Heart left ventricle (tissue), 16 donors: ENCODE measurements at regions not wholly inside any gene's neighbourhood (a gene's known extent, or its start where the extent isn't known, plus 50 kb on each side); places are given as distances from the start of the nearest gene placed in this dataset.
A peak's percentile ranks its signal among the peaks of the same experiment; 100 is the strongest.
"Not testable (repeated sequence)": the region's sequence is repeated elsewhere in the genome, so short reads cannot be mapped to it uniquely, and the experiment has no call there.

ENCODE experiments used
- ATAC-seq, 4 donors: fragments of 200-7000 bp; cut with Tn5 transposase; one replicate each; pipeline ENCODE4 v1.9.1; 2020 to 2022; ENCODE audit warnings: moderate library complexity in 4 of 4, mild to moderate bottlenecking in 3 of 4, moderate number of reproducible peaks in 1 of 4
- DNase-seq, 5 donors: peaks; one replicate each; pipeline ENCODE4 v3.0.0-alpha.2; 2020
- H3K27ac ChIP-seq, 12 donors: fragments of 200-600 bp; sonication (generic) in 4 of 12; one replicate each; pipeline versions ENCODE4 v1.5.0 to v1.8.0; 2016 to 2022; ENCODE audit warnings: mild to moderate bottlenecking in 2 of 12
- H3K27me3 ChIP-seq, 9 donors: fragments of 200-600 bp; sonication (generic) in 2 of 9; one replicate each; pipeline versions ENCODE4 v1.5.1 to v1.8.0; 2016 to 2022; ENCODE audit warnings: mild to moderate bottlenecking in 3 of 9
- H3K36me3 ChIP-seq, 9 donors: fragments of 200-600 bp; sonication (generic) in 2 of 9; one replicate each; pipeline versions ENCODE4 v1.5.0 to v1.8.0; 2018 to 2022; ENCODE audit warnings: mild to moderate bottlenecking in 2 of 9
- H3K4me1 ChIP-seq, 12 donors: fragments of 200-600 bp; sonication (generic) in 4 of 12; one replicate each; pipeline versions ENCODE4 v1.5.0 to v1.8.0; 2016 to 2022; ENCODE audit warnings: mild to moderate bottlenecking in 3 of 12
- H3K4me3 ChIP-seq, 12 donors: fragments of 200-600 bp; sonication (generic) in 4 of 12; one replicate each; pipeline versions ENCODE4 v1.5.0 to v1.8.0; 2017 to 2022; ENCODE audit warnings: mild to moderate bottlenecking in 9 of 12, moderate library complexity in 4 of 12
- H3K9me3 ChIP-seq, 12 donors: fragments of 200-600 bp; sonication (generic) in 4 of 12; one replicate each; pipeline versions ENCODE4 v1.5.0 to v1.8.0; 2016 to 2022; ENCODE audit warnings: mild to moderate bottlenecking in 1 of 12
- POLR2A ChIP-seq, 2 donors: fragments of 450-650 bp; IDR thresholded peaks; one replicate each; pipeline ENCODE4 v1.6.1; 2017; ENCODE audit warnings: antibody characterized with exemption in 2 of 2, mild to moderate bottlenecking in 2 of 2, moderate library complexity in 2 of 2
- WGBS, 4 donors: extraction: QIAGEN DNeasy Blood & Tissue Kit in 2 of 4; methylation state at CpG; one replicate each; pipeline versions ENCODE4 v1.1.5 to v1.1.7; 2013 to 2018; 5-methylcytosine and 5-hydroxymethylcytosine counted together
- intact Hi-C, 10 donors: fragments of 100-400 bp; cut with DNase I; formaldehyde crosslinking; loops; one replicate each; pipeline versions ENCODE4 v1.11.1 to v1.14.2; 2022
- TF ChIP-seq, protein P1 (sequence below), 12 donors: fragments of 200-600 bp; sonication (generic) in 4 of 12; IDR thresholded peaks; one replicate each; pipeline versions ENCODE4 v1.5.0 to v1.8.0; 2018 to 2022; ENCODE audit warnings: antibody characterized with exemption in 12 of 12, mild to moderate bottlenecking in 5 of 12
- donor health status: ischemic (EF 13 %, LVEDD 7.1; RV severe dilation, severe dysfunction).
- donor health status: healthy with polysubstance abuse.
- donor health status: DM: no; HTN: yes; CAD: no.
- donor health status: DM: no; HTN: no; CAD: no.
- donor health status: ischemic (EF 25% LVEDD 6.9; RV normal size, moderate dysfunction).
- donor health status: ischemic (EF 25% LVEDD 5.7; RV mildly dilated, moderate dysfunction).
- donor health status: healthy.
- donor health status: DM: yes; HTN: yes; CAD: no.
- donor health status: ischemic (EF 35%, LVEDD 5.7; RV mildly dilated, moderate dysfunction).
- donor health status: nonischemic (EF 11% LVEDD 7.7; RV severe dilation, severe dysfunction).
- donor health status: DM: yes; HTN: yes; CAD: no.
- donor health status: PGD.
- donor health status: ischemic (EF 29% LVEDD 5.4; RV normal size, mild dysfunction).
- donor health status: nonischemic (EF 23%, LVEDD 6.1; RV moderate dilation, normal function).

DNA sequence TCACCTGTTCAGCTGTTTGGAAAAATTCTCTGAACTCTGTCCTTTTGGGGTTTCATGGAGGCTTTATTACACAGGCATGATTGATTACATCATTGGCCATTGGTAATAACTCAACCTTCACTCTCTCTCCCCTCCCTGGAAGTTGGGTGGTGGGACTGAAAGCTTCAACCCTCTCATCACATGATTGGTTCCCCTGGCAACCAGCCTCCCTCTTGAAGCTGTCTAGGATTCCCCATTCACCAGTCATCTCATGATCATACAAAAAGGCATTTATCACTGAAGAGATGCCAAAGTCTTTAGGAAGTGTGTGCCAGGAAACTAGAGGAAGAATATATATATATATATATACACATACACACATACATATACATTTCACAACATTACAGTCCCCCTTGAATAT lies 228.5 kb downstream of the ZNF326 start:
- no peak for ATAC-seq
- Histone ChIP-seq H3K27me3 (no peaks in the 10 kb centered on the region), H3K4me3 (no peak overlapping the region), H3K9me3 (peaks cover 0 to 20% (median 0%) of the 10 kb centered on the region in 12 donors), H3K27ac (no peak overlapping the region), H3K4me1 (no peaks in the 10 kb centered on the region), H3K36me3 (no peaks in the 10 kb centered on the region)
- DNase-seq = no peak
- intact Hi-C loops = no loop called here
- TF ChIP-seq, protein P1, sequence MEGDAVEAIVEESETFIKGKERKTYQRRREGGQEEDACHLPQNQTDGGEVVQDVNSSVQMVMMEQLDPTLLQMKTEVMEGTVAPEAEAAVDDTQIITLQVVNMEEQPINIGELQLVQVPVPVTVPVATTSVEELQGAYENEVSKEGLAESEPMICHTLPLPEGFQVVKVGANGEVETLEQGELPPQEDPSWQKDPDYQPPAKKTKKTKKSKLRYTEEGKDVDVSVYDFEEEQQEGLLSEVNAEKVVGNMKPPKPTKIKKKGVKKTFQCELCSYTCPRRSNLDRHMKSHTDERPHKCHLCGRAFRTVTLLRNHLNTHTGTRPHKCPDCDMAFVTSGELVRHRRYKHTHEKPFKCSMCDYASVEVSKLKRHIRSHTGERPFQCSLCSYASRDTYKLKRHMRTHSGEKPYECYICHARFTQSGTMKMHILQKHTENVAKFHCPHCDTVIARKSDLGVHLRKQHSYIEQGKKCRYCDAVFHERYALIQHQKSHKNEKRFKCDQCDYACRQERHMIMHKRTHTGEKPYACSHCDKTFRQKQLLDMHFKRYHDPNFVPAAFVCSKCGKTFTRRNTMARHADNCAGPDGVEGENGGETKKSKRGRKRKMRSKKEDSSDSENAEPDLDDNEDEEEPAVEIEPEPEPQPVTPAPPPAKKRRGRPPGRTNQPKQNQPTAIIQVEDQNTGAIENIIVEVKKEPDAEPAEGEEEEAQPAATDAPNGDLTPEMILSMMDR (IDR thresholded peaks at IDR 0.05) = no peak
- no peak for TF ChIP-seq POLR2A (IDR thresholded peaks at IDR 0.05)

DNA sequence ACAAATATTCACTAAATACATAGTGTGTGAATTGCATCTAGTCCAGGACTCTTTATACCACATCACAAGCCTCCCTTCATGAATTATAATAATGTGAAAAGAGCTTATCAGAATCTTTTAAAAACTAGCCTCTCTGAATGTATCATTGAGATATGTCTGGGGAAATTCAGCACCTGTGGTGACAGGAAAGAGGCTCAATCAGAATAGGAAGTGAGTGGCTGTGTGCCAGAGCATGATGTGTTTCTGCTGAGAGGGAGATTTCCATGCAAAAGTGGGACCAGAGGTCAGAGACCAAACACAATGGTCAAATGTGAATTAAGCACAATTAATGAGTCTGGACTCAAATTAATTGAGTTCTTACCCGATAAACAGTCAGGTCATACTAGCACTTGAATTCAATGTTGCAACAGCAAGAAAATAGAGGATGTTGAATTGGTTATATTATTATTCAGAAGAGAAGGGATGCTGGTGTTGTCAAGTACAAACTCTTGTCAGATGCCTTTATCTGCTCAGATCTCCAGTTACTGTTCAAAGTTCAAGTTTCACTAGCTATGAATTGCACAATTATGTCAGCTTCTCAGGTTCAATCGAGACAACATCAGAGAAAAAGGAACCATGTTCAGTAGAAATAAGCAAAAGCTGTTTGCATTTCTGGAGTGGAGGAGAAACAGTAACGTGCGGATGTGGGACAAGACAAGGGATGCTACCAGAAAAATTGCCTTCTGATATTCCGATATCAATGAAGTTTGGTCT lies 226.2 kb downstream of the ZNF326 start:
- DNase-seq = peak in 2 of 5 donors; percentile 13 to 26
- intact Hi-C loops = no loop called here
- 77 to 82% (median 80%) methylated on average over 5 of the region's 5 CpGs for WGBS, 4 donors
- ATAC-seq = peak in 1 of 4 donors; percentile 42
- Histone ChIP-seq H3K27ac (no peak overlapping the region), H3K4me3 (no peak overlapping the region), H3K27me3 (no peaks in the 10 kb centered on the region), H3K4me1 (no peaks in the 10 kb centered on the region), H3K36me3 (no peaks in the 10 kb centered on the region), H3K9me3 (peaks cover 0 to 11% (median 0%) of the 10 kb centered on the region in 12 donors)
- TF ChIP-seq POLR2A (IDR thresholded peaks at IDR 0.05) = no peak
- TF ChIP-seq, protein P1 (IDR thresholded peaks at IDR 0.05) = no peak

DNA sequence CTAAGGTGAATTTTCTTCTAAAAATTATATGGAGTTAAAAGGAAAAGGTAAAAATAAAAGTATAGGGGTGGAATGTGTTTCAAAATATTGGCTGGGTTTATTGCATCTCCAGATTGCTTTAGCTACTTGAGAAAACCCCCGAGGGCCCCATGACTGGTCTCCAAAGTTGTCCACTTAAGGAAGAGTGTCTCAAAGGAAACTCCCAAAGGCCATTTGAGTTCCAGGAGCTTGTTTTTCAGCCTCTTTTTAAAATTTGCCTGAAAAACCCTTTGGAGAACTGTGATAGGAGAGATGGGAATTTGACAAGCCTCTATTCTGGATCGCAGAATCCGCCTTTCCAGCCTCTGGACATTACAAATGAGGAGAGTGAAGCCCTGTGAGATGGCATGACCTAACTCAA lies 225.6 kb downstream of the ZNF326 start:
- 54 to 73% (median 63%) methylated on average over 3 of the region's 3 CpGs for WGBS, 4 donors
- Histone ChIP-seq H3K4me1 (no peaks in the 10 kb centered on the region), H3K27me3 (no peaks in the 10 kb centered on the region), H3K4me3 (no peak overlapping the region), H3K27ac (no peak overlapping the region), H3K9me3 (peaks cover 0 to 7% (median 0%) of the 10 kb centered on the region in 12 donors), H3K36me3 (no peaks in the 10 kb centered on the region)
- intact Hi-C loops = no loop called here
- ATAC-seq (no peak), DNase-seq (no peak)
- no peak for TF ChIP-seq POLR2A (IDR thresholded peaks at IDR 0.05)
- TF ChIP-seq, protein P1 (IDR thresholded peaks at IDR 0.05) = no peak

DNA sequence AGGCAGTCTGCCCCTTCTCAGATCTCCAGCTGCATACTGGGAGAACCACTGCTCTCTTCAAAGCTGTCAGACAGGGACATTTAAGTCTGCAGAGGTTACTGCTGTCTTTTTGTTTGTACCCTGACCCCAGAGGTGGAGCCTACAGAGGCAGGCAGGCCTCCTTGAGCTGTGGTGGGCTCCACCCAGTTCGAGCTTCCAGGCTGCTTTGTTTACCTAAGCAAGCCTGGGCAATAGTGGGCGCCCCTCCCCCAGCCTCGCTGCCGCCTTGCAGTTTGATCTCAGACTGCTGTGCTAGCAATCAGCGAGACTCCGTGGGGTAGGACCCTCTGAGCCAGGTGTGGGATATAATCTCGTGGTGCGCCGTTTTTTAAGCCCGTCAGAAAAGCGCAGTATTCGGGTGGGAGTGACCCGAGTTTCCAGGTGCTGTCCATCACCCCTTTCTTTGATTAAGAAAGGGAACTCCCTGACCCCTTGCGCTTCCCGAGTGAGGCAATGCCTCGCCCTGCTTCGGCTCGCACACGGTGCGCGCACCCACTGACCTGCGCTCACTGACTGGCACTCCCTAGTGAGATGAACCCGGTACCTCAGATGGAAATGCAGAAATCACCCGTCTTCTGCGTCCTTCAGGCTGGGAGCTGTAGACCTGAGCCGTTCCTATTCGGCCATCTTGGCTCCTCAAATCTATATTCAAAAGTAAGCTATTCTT lies 224.4 kb downstream of the ZNF326 start:
- intact Hi-C loops, DNase-seq: not testable (repeated sequence)

More for the DNA sequence above, 224.4 kb downstream of the ZNF326 start:
- not testable (repeated sequence) for H3K36me3 ChIP-seq, ATAC-seq, H3K4me1 ChIP-seq, H3K27ac ChIP-seq, H3K9me3 ChIP-seq, H3K27me3 ChIP-seq, H3K4me3 ChIP-seq
- WGBS, 4 donors = 80 to 85% (median 81%) methylated on average over 26 to 27 of the region's 27 CpGs
